HepG2 (cell line): ENCODE measurements at regions not wholly inside any gene's neighbourhood (a gene's known extent, or its start where the extent isn't known, plus 50 kb on each side); places are given as distances from the start of the nearest gene placed in this dataset.

Experiments used
- ATAC-seq: fragments of 200-7000 bp; cut with Tn5 transposase; 3 replicates; pipeline ENCODE4 v1.9.1; 2020; ENCODE audit warnings: mild to moderate bottlenecking, moderate library complexity
- BruUV-seq: library from RNA; stranded (reverse); fragments of 400-500 nt; replicated peaks from 2 replicates; lab custom pipeline; 2021; lab: Mats Ljungman, UMichigan
- CTCF ChIA-PET: fragments of 300-600 bp; formaldehyde crosslinking; extraction: SDS; loops from one replicate; lab custom pipeline; 2021; ENCODE audit warnings: low total read pairs, inconsistent platforms, low intra/inter-chr PET ratio; lab: Yijun Ruan, JAX
- POLR2A ChIA-PET: fragments of 350-600 bp; sonication (Branson Sonifier 250); formaldehyde crosslinking; loops from one replicate; lab custom pipeline; 2020; ENCODE audit warnings: antibody characterized with exemption, inconsistent platforms; lab: Yijun Ruan, JAX
- DNase-seq: peaks from one replicate; pipeline ENCODE4 v3.0.0-alpha.2; 2015; ENCODE audit warnings: low spot score
- FAIRE-seq: peaks from 3 replicates; lab custom pipeline; 2011; peaks lifted over from hg19 to GRCh38; lab: Jason Lieb, UNC
- H2AFZ ChIP-seq: one replicate; pipeline ENCODE4 v1.6.1; 2011; ENCODE audit warnings: low read length, inconsistent platforms
- H3K27ac ChIP-seq: fragments of 300-600 bp; 3 replicates; pipeline ENCODE4 v1.8.0; 2011; ENCODE audit warnings: mixed run types, mild to moderate bottlenecking, mixed read lengths, low read length, inconsistent platforms; ENCODE audit not compliant: insufficient read depth; ENCODE audit errors: extremely low read length
- H3K27me3 ChIP-seq, 2 experiments: fragments of 200-600 bp in 1 of 2; 2 replicates in 1 of 2; 3 replicates in 1 of 2; pipeline versions ENCODE4 v1.6.0 to v1.8.0; 2011; ENCODE audit warnings: low read length in 2 of 2, mild to moderate bottlenecking in 2 of 2, moderate library complexity in 2 of 2, inconsistent platforms in 1 of 2; ENCODE audit not compliant: insufficient read depth in 2 of 2, control insufficient read depth in 1 of 2
- H3K36me3 ChIP-seq, 2 experiments: fragments of 200-600 bp in 1 of 2; replicated peaks in 1 of 2; 2 replicates in 1 of 2; 3 replicates in 1 of 2; pipeline versions ENCODE4 v1.5.1 to v1.8.0; 2011; ENCODE audit warnings: low read length in 2 of 2, inconsistent platforms in 1 of 2; ENCODE audit not compliant: insufficient read depth in 2 of 2, control insufficient read depth in 1 of 2
- H3K4me1 ChIP-seq: 2 replicates; pipeline ENCODE4 v1.5.1; 2012; ENCODE audit warnings: low read length, inconsistent platforms; ENCODE audit not compliant: insufficient read depth
- H3K4me2 ChIP-seq: 2 replicates; pipeline ENCODE4 v1.6.0; 2011; ENCODE audit warnings: low read depth, low read length, inconsistent platforms
- H3K4me3 ChIP-seq, 3 experiments: fragments of 200-600 bp in 1 of 3; sonication (generic), shearing (Covaris generic) in 1 of 3; replicated peaks in 1 of 3; 2 replicates each; pipeline ENCODE4 v1.5.1; 2011 to 2016; ENCODE audit warnings: low read length in 3 of 3, inconsistent platforms in 2 of 3, low read depth in 2 of 3, mild to moderate bottlenecking in 2 of 3, control low read depth in 1 of 3, mixed read lengths in 1 of 3; ENCODE audit not compliant: insufficient read depth in 1 of 3
- H3K79me2 ChIP-seq: one replicate; pipeline ENCODE4 v1.6.1; 2011; ENCODE audit warnings: low read length, inconsistent platforms; ENCODE audit not compliant: insufficient read depth
- H3K9ac ChIP-seq: 2 replicates; pipeline ENCODE4 v1.6.0; 2011; ENCODE audit warnings: mild to moderate bottlenecking, low read depth, low read length, inconsistent platforms; ENCODE audit not compliant: insufficient read depth
- H3K9me3 ChIP-seq: 2 replicates; pipeline ENCODE4 v1.5.1; 2012; ENCODE audit warnings: mild to moderate bottlenecking, low read length
- H4K20me1 ChIP-seq: 2 replicates; pipeline ENCODE4 v1.6.0; 2011; ENCODE audit warnings: inconsistent platforms, mild to moderate bottlenecking, low read length, moderate library complexity; ENCODE audit not compliant: insufficient read depth
- MLLT10 ChIP-seq: sonication (generic); formaldehyde crosslinking; IDR thresholded peaks from 2 replicates; pipeline ENCODE4 v1.4.0; 2020; ENCODE audit warnings: missing genetic modification reagents
- NCOR1 ChIP-seq: fragments of 200-600 bp; sonication (generic); IDR thresholded peaks from 2 replicates; pipeline ENCODE4 v1.7.0; 2017; ENCODE audit warnings: antibody characterized with exemption, low read length, borderline replicate concordance
- ZKSCAN1 ChIP-seq: fragments of 150-350 bp; IDR thresholded peaks from 2 replicates; pipeline ENCODE4 v1.6.1; 2014; ENCODE audit warnings: low read length
- ZNF589 ChIP-seq: sonication (generic); formaldehyde crosslinking; conservative IDR thresholded peaks from 2 replicates; pipeline ENCODE4 v1.8.0; 2022; ENCODE audit warnings: mild to moderate bottlenecking, moderate library complexity, missing genetic modification reagents
- ZNF75D ChIP-seq: sonication (generic); formaldehyde crosslinking; IDR thresholded peaks from 2 replicates; pipeline ENCODE4 v1.8.1; 2023; ENCODE audit warnings: missing genetic modification reagents, mild to moderate bottlenecking, borderline replicate concordance
- WGBS: methylation state at CpG from one replicate; pipeline ENCODE4 v1.1.6; 2017; ENCODE audit warnings: low lambda C conversion rate; 5-methylcytosine and 5-hydroxymethylcytosine counted together
- in situ Hi-C: cut with HindIII; loops from 2 replicates; pipeline ENCODE4 v1.10.0; 2017; ENCODE audit warnings: low pct_unique_long_range_greater_than_20kb; ENCODE audit not compliant: extremely low pct_ligation_motif_present
- intact Hi-C: fragments of 100-400 bp; cut with micrococcal nuclease; formaldehyde crosslinking; loops from one replicate; pipeline ENCODE4 v1.10.0; 2022; ENCODE audit not compliant: unreplicated experiment
- TF ChIP-seq, protein P1 (sequence below): sonication (generic); formaldehyde crosslinking; IDR thresholded peaks from 2 replicates; pipeline ENCODE4 v1.4.0; 2020; ENCODE audit warnings: mild to moderate bottlenecking, low read depth, missing genetic modification reagents
- TF ChIP-seq, protein P2 (sequence below): sonication (generic); formaldehyde crosslinking; IDR thresholded peaks from 2 replicates; pipeline ENCODE4 v1.4.0; 2020; ENCODE audit warnings: missing genetic modification reagents
- TF ChIP-seq, protein P3 (sequence below): sonication (generic); formaldehyde crosslinking; conservative IDR thresholded peaks from 2 replicates; pipeline ENCODE4 v1.8.0; 2022; ENCODE audit warnings: mild to moderate bottlenecking, moderate library complexity, missing genetic modification reagents

DNA sequence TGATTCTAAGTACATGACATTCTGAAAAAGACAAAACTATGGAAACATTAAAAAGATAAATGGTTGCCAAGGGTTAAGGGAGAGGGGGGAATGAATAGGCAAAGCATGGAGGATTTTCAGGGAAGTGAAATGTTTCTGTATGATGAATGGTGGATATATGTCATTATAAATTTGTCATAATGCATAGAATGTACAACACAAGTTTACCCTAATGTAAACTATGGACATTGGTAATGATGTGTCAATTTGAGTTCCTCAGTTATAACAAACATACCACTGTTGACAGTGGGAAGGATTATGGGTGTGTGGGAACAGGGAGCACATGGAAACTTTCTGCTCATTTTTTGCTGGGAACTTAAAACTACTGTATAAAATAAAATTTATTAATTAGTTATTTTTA lies 427.1 kb upstream of the ESRRG start (continued):
- TF ChIP-seq, protein P1, sequence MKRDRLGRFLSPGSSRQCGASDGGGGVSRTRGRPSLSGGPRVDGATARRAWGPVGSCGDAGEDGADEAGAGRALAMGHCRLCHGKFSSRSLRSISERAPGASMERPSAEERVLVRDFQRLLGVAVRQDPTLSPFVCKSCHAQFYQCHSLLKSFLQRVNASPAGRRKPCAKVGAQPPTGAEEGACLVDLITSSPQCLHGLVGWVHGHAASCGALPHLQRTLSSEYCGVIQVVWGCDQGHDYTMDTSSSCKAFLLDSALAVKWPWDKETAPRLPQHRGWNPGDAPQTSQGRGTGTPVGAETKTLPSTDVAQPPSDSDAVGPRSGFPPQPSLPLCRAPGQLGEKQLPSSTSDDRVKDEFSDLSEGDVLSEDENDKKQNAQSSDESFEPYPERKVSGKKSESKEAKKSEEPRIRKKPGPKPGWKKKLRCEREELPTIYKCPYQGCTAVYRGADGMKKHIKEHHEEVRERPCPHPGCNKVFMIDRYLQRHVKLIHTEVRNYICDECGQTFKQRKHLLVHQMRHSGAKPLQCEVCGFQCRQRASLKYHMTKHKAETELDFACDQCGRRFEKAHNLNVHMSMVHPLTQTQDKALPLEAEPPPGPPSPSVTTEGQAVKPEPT (CRISPR knock-in tag), result no peak
- TF ChIP-seq ZNF75D (CRISPR knock-in tag) (no peak), ZNF589 (no peak), NCOR1 (no peak)
- TF ChIP-seq, protein P2, sequence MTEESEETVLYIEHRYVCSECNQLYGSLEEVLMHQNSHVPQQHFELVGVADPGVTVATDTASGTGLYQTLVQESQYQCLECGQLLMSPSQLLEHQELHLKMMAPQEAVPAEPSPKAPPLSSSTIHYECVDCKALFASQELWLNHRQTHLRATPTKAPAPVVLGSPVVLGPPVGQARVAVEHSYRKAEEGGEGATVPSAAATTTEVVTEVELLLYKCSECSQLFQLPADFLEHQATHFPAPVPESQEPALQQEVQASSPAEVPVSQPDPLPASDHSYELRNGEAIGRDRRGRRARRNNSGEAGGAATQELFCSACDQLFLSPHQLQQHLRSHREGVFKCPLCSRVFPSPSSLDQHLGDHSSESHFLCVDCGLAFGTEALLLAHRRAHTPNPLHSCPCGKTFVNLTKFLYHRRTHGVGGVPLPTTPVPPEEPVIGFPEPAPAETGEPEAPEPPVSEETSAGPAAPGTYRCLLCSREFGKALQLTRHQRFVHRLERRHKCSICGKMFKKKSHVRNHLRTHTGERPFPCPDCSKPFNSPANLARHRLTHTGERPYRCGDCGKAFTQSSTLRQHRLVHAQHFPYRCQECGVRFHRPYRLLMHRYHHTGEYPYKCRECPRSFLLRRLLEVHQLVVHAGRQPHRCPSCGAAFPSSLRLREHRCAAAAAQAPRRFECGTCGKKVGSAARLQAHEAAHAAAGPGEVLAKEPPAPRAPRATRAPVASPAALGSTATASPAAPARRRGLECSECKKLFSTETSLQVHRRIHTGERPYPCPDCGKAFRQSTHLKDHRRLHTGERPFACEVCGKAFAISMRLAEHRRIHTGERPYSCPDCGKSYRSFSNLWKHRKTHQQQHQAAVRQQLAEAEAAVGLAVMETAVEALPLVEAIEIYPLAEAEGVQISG (CRISPR knock-in tag), result no peak

DNA sequence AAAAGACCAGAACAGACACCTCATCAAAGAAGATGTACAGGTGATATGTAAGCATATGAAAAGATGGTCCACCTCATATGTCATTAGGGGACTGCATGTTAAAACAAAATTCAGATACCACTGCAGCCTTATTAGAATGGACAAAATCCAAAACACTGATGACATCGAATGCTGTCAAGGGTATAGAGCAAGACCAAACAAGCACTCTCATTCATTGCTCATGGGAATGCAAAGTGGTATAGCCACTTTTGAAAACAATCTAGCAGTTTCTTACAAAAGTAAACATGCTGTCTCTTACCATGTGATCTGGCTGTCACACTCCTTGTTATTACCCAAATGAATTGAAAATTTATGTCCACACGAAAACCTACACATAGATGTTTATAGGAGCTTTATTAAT lies 426.6 kb upstream of the ESRRG start:
- DNase-seq (no peak), FAIRE-seq (no peak), ATAC-seq (no peak)
- Histone ChIP-seq H3K27ac (no peak overlapping the region), H4K20me1 (no peaks in the 10 kb centered on the region), H3K9me3 (peaks cover 17% of the 10 kb centered on the region), H3K9ac (no peak overlapping the region), H2AFZ (no peak overlapping the region), H3K36me3 (no peaks in the 10 kb centered on the region), H3K27me3 (no peaks in the 10 kb centered on the region), H3K4me3 (no peak overlapping the region), H3K79me2 (no peaks in the 10 kb centered on the region), H3K4me2 (no peak overlapping the region), H3K4me1 (no peaks in the 10 kb centered on the region)
- CTCF ChIA-PET, result no interaction called here
- POLR2A ChIA-PET, result no interaction called here
- WGBS, result 0% methylated on average over 2 of the region's 2 CpGs
- no TSS peak for BruUV-seq
- TF ChIP-seq MLLT10 (CRISPR knock-in tag), result no peak
- no peak for TF ChIP-seq ZKSCAN1
- TF ChIP-seq, protein P3, sequence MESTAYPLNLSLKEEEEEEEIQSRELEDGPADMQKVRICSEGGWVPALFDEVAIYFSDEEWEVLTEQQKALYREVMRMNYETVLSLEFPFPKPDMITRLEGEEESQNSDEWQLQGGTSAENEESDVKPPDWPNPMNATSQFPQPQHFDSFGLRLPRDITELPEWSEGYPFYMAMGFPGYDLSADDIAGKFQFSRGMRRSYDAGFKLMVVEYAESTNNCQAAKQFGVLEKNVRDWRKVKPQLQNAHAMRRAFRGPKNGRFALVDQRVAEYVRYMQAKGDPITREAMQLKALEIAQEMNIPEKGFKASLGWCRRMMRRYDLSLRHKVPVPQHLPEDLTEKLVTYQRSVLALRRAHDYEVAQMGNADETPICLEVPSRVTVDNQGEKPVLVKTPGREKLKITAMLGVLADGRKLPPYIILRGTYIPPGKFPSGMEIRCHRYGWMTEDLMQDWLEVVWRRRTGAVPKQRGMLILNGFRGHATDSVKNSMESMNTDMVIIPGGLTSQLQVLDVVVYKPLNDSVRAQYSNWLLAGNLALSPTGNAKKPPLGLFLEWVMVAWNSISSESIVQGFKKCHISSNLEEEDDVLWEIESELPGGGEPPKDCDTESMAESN, result no peak
- intact Hi-C loops, result no loop called here
- in situ Hi-C loops, result no loop called here
